Naive thymus-derived CD8-positive, alpha-beta T cell (primary cell): ENCODE measurements at regions not wholly inside any gene's neighbourhood (a gene's known extent, or its start where the extent isn't known, plus 50 kb on each side); places are given as distances from the start of the nearest gene placed in this dataset.

Source experiments
- ATAC-seq, 2 donors: fragments of 150-1000 bp; cut with Tn5 transposase in 1 of 2; sonication (Bioruptor Pico), chemical (Tn5 transposase) in 1 of 2; 1 replicate in 1 of 2; 2 replicates in 1 of 2; pipeline ENCODE4 v1.10.0; 2021; ENCODE audit warnings: mild to moderate bottlenecking in 2 of 2, moderate library complexity in 2 of 2
- POLR2A ChIA-PET: fragments of 350-600 bp; sonication (Branson Sonifier 250); formaldehyde crosslinking; loops from one replicate; lab custom pipeline; 2021; ENCODE audit warnings: antibody characterized with exemption; lab: Charles Lee
- DNase-seq, 10 donors: peaks; one replicate each; pipeline versions ENCODE4 v3.0.0 to v3.0.0-alpha.2; 2020 to 2022
- H3K27ac Mint-ChIP-seq, 10 donors: one replicate each; pipeline ENCODE4 v1.8.0; 2020 to 2022; ENCODE audit warnings: mild to moderate bottlenecking in 10 of 10, mixed read lengths in 10 of 10, moderate library complexity in 4 of 10, inconsistent platforms in 1 of 10
- H3K27me3 Mint-ChIP-seq, 5 donors: one replicate each; pipeline ENCODE4 v1.8.0; 2021 to 2022; ENCODE audit warnings: mixed read lengths in 5 of 5
- H3K36me3 Mint-ChIP-seq, 3 donors: one replicate each; pipeline ENCODE4 v1.8.0; 2020 to 2022; ENCODE audit warnings: mixed read lengths in 3 of 3, mild to moderate bottlenecking in 2 of 3, inconsistent platforms in 1 of 3
- H3K4me1 Mint-ChIP-seq, 4 donors: one replicate each; pipeline ENCODE4 v1.8.0; 2021 to 2022; ENCODE audit warnings: mixed read lengths in 4 of 4
- H3K4me3 Mint-ChIP-seq, 10 donors: one replicate each; pipeline ENCODE4 v1.8.0; 2020 to 2022; ENCODE audit warnings: mild to moderate bottlenecking in 10 of 10, mixed read lengths in 10 of 10, moderate library complexity in 6 of 10, inconsistent platforms in 1 of 10
- H3K9me3 Mint-ChIP-seq, 9 donors: one replicate each; pipeline ENCODE4 v1.8.0; 2020 to 2022; ENCODE audit warnings: mixed read lengths in 9 of 9, mild to moderate bottlenecking in 3 of 9, inconsistent platforms in 1 of 9, moderate library complexity in 1 of 9

DNA sequence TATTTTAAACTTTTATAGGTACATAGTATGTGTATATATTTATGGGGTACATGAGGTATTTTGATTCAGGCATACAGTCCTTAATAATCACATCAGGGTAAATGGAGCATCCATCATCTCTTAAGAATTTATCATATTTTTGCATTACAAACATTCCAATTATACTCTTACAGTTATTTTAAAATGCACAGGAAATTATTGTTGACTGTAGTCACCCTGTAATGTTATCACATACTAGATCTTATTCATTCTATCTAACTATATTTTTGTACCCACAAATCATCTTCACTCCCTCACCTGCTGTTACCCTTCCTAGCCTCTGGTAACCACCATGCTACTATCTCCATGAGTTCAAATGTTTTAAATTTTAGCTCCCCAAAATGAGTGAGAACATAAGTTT is 56.3 kb upstream of the FAM3C start:
- POLR2A ChIA-PET, result no interaction called here
- Mint-ChIP-seq H3K9me3 (peaks cover 0 to 8% (median 0%) of the 10 kb centered on the region in 9 donors), H3K27me3 (no peaks in the 10 kb centered on the region), H3K36me3 (no peaks in the 10 kb centered on the region), H3K4me1 (peaks cover 0 to 3% (median 0%) of the 10 kb centered on the region in 4 donors), H3K27ac (no peak overlapping the region), H3K4me3 (no peak overlapping the region)
- no peak for DNase-seq
- no peak for ATAC-seq

DNA sequence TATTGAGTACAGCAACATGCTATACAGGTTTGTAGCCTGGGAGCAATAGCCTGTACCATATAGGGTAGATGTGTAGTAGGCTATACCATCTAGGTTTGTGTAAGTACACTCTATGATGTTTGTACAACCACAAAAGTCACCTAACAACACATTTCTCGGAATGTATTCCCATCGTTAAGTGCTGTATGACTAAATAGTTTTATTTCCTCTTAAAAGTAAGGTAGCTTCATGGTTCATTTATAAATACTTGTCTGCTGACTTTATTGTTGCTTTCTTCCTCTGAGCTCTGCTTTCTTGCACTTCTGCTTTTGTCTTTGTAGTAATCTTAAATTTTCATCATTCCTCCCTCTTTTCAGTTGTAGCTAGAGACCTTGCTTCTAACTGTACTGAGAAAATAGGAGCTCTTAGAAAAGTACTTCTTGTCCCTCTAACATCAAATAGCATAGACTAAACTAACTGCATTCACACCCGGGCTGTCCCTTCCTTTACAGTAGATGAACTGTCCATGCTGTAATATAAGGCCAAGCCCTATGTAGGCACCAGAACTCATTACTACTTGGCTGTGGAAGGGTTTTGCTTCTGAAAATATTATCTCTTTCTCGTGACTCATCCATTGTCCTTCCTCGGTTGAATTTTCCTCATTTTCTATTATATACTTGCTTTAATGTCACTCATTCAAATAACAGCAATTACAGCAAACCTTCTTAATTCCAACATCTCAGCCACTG is 55.4 kb upstream of the FAM3C start:
- Mint-ChIP-seq H3K27me3 (no peaks in the 10 kb centered on the region), H3K36me3 (no peaks in the 10 kb centered on the region), H3K9me3 (peaks cover 0 to 8% (median 0%) of the 10 kb centered on the region in 9 donors), H3K27ac (no peak overlapping the region), H3K4me3 (no peak overlapping the region), H3K4me1 (peaks cover 0 to 3% (median 0%) of the 10 kb centered on the region in 4 donors)
- ATAC-seq (no peak), DNase-seq (no peak)
- POLR2A ChIA-PET, result no interaction called here

DNA sequence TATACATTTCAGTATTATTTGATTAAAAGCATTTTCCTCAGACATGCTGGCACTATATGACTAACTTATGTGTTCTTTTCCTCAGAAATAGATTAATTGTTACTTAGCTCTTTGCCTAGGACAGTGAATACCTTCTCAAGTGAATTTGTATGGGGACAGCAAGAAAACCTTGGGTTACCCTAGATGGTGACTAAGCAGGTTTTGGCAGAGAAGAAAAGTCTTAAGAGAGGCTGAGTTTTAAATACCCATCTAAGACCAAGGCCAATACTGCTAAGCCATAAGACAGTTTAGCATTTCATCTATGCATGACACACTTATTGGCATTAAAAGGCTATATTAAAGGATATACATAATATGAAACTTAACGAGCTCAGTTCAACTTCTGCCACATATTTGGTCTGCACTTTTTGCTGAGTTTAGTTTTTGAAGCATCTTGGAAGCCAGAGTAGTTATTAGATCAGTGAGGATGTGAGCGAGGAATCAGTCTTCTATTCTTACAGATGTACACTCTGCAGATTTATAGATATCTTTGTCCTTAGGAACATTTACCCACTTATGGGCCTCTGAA is 54.6 kb upstream of the FAM3C start:
- Mint-ChIP-seq H3K9me3 (peaks cover 0 to 8% (median 0%) of the 10 kb centered on the region in 9 donors), H3K4me3 (no peak overlapping the region), H3K27me3 (no peaks in the 10 kb centered on the region), H3K4me1 (peaks cover 0 to 3% (median 0%) of the 10 kb centered on the region in 4 donors), H3K27ac (no peak overlapping the region), H3K36me3 (no peaks in the 10 kb centered on the region)
- ATAC-seq (no peak), DNase-seq (no peak)
- POLR2A ChIA-PET, result no interaction called here

DNA sequence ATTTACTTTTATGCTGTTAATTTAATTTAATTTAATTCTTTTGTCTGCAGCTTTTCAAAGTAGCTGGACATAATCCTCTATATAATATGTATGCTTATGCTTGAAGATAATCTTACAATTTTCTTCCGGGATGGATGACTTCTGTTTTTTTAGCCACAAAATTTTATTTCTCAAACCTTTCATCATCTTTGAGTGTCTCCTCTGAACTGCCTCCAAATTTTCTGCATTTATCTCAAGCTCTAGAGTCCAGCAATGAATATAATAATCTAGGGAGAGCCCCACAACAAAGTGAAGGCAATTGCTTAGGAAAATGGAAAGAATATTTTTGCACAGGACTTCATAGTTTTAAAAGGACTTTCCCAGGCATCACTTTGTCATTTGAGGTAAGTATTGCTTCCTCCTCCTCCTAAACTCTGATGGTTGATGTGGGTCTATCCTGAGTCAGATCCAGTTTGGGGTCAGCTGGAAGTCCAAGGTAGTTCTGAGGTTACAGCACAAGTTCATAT is 53.7 kb upstream of the FAM3C start:
- Mint-ChIP-seq H3K9me3 (peaks cover 0 to 8% (median 0%) of the 10 kb centered on the region in 9 donors), H3K4me3 (no peak overlapping the region), H3K27me3 (no peaks in the 10 kb centered on the region), H3K27ac (no peak overlapping the region), H3K4me1 (peaks cover 0 to 3% (median 0%) of the 10 kb centered on the region in 4 donors), H3K36me3 (no peaks in the 10 kb centered on the region)
- no peak for ATAC-seq
- no peak for DNase-seq
- POLR2A ChIA-PET, result interaction anchor here (1.2 kb wide), 1 partner anchor 9 kb away, joined by 3 read pairs; no protein-coding TSS in a partner anchor

DNA sequence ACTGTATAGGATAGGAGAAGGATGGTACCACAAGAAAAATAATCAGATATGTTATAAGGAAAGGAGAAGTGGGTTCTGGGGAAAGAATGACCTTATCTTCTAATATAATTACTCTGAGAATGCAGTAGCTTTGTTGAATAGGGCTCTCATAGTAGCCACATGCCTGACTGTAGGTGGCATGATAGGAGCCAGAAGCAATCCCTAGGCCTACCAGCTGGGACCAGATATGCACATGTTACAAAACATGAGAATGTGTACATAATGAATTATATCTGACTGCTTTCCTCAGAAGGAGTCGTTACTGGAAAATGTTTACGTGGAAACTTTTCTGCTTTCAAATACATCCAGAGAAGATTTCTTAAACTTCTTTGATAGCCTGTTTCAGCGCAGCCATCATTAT is 53.2 kb upstream of the FAM3C start:
- Mint-ChIP-seq H3K4me3 (no peak overlapping the region), H3K4me1 (peaks cover 0 to 3% (median 0%) of the 10 kb centered on the region in 4 donors), H3K27me3 (no peaks in the 10 kb centered on the region), H3K36me3 (no peaks in the 10 kb centered on the region), H3K9me3 (peaks cover 0 to 8% (median 0%) of the 10 kb centered on the region in 9 donors), H3K27ac (no peak overlapping the region)
- DNase-seq (no peak), ATAC-seq (no peak)
- POLR2A ChIA-PET, result interaction anchor here (1.2 kb wide), 1 partner anchor 9 kb away, joined by 3 read pairs; no protein-coding TSS in a partner anchor

DNA sequence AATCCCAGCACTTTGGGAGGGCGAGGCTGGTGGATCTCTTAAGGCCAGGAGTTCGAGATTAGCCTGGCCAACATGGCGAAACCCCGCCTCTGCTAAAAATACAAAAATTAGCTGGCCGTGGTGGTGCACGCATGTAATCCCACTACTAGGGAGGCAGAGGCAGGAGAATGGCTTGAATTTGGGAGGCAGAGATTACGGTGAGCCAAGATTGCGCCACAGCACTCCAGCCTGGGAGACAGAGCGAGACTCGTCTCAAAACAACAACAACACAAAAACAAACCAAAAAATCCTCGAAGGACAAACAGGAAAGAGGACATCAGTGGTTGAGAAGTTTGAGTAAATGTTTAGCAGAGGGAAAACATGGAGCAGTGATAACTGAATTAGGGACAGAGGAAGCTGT is 52.3 kb upstream of the FAM3C start:
- no peak for ATAC-seq
- H3K4me1 Mint-ChIP-seq, result peaks cover 0 to 3% (median 0%) of the 10 kb centered on the region in 4 donors

DNA sequence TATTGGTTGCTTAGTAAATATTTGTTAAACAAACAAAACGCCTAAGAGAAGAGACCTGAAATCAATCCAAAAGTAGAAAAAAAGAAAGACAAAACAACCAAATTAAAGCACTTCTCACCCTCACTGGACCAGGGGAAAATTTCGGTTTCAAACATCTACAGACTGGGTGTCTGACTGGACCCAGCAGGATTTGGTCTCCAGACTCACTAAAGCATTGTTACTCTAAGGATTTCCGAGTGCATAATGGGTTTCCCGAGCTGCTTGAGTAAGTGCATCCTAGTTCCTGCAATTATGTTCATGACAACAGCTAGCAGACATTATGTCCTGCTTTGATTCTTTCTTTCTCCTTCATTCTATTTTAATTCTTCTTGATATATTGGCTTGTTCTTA is 51.8 kb upstream of the FAM3C start:
- H3K36me3 Mint-ChIP-seq, result no peaks in the 10 kb centered on the region
- POLR2A ChIA-PET, result no interaction called here
- H3K27me3 Mint-ChIP-seq, result no peaks in the 10 kb centered on the region
- peaks cover 0 to 3% (median under 1%) of the 10 kb centered on the region in 4 donors for H3K4me1 Mint-ChIP-seq
- H3K27ac Mint-ChIP-seq, result peak overlapping the region in 1 of 10 donors; percentile 11
- ATAC-seq (no peak), DNase-seq (no peak)
- no peak overlapping the region for H3K4me3 Mint-ChIP-seq
- H3K9me3 Mint-ChIP-seq, result peaks cover 0 to 4% (median 0%) of the 10 kb centered on the region in 9 donors

More for the DNA sequence above, 52.3 kb upstream of the FAM3C start:
- H3K27me3 Mint-ChIP-seq, result no peaks in the 10 kb centered on the region
- H3K9me3 Mint-ChIP-seq, result peaks cover 0 to 8% (median 0%) of the 10 kb centered on the region in 9 donors
- no peaks in the 10 kb centered on the region for H3K36me3 Mint-ChIP-seq
- POLR2A ChIA-PET, result no interaction called here
- H3K27ac Mint-ChIP-seq, result peak overlapping the region in 1 of 10 donors; percentile 11
- DNase-seq, result no peak
- H3K4me3 Mint-ChIP-seq, result no peak overlapping the region

DNA sequence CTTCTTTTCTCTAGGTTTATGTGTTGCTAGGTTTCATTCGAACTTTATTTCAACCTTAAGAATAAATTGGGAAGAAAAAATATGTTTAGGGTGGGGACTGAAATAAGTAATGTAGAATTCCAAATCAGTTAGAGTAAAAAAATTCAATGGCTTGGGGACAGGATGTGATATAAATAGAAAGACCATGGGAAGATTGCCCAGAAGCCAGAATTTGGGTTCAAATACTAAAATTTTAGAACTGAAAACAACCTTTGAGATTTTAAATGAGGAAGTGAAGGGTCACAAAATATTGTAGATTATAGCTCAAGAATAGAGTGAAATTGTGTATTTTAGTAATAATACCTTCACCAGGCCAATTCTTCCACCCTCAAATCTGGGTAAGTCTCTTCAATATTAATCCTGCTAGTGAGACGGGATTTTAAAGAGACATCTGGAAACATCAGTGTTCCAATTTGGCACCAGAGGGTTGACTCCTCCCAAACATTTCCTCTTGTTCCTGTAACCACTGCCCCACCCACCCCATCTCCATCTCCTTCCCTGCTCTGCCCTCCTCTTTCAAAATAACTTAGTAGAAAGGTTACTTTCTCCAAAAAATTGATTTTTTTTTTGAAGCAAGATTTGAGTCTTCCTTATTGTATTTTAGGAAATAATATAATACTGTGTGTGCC is 51.3 kb upstream of the FAM3C start:
- Mint-ChIP-seq H3K4me1 (peaks cover 0 to 7% (median 2%) of the 10 kb centered on the region in 4 donors), H3K27me3 (no peaks in the 10 kb centered on the region), H3K27ac (no peak overlapping the region), H3K4me3 (no peak overlapping the region), H3K9me3 (no peaks in the 10 kb centered on the region), H3K36me3 (no peaks in the 10 kb centered on the region)
- ATAC-seq (no peak), DNase-seq (no peak)
- POLR2A ChIA-PET, result no interaction called here

DNA sequence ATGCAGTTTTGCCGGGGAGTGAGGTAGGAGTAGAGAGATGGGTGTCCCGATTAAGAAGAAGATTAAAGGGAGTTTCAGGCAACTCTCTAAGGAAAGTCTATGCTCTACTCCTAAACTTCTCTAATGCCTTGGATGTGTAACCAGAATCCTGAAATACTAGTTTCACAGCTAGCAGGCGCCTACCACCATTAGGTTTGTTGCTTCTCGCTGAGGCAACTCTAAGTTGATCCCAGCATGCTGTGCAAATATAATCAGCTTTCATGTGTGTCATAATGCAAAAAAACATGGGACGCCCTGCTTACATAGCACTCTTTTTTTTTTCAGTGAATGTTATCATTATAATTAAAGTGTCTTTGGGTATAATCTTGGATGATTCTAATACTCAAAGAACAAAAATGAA is 50.4 kb upstream of the FAM3C start:
- Mint-ChIP-seq H3K36me3 (peaks cover 0 to under 1% (median 0%) of the 10 kb centered on the region in 3 donors), H3K4me3 (no peak overlapping the region), H3K27me3 (no peaks in the 10 kb centered on the region), H3K27ac (no peak overlapping the region), H3K9me3 (no peaks in the 10 kb centered on the region), H3K4me1 (peaks cover 1 to 10% (median 6%) of the 10 kb centered on the region in 4 donors)
- ATAC-seq (no peak), DNase-seq (no peak)
- POLR2A ChIA-PET, result no interaction called here
